Lower leg skin (tissue), 3 donors: ENCODE measurements at regions not wholly inside any gene's neighbourhood (a gene's known extent, or its start where the extent isn't known, plus 50 kb on each side); places are given as distances from the start of the nearest gene placed in this dataset.

Experiments used
- POLR2A ChIP-seq, 2 donors: fragments of 450-650 bp; IDR thresholded peaks; one replicate each; pipeline ENCODE4 v1.6.1; 2016 to 2017; ENCODE audit warnings: antibody characterized with exemption in 2 of 2, mild to moderate bottlenecking in 1 of 2, moderate library complexity in 1 of 2
- TF ChIP-seq, protein P1 (sequence below), 3 donors: fragments of 450-650 bp; IDR thresholded peaks; one replicate each; pipeline ENCODE4 v1.5.1; 2016; ENCODE audit warnings: antibody characterized with exemption in 3 of 3, mild to moderate bottlenecking in 3 of 3, moderate library complexity in 2 of 3

DNA sequence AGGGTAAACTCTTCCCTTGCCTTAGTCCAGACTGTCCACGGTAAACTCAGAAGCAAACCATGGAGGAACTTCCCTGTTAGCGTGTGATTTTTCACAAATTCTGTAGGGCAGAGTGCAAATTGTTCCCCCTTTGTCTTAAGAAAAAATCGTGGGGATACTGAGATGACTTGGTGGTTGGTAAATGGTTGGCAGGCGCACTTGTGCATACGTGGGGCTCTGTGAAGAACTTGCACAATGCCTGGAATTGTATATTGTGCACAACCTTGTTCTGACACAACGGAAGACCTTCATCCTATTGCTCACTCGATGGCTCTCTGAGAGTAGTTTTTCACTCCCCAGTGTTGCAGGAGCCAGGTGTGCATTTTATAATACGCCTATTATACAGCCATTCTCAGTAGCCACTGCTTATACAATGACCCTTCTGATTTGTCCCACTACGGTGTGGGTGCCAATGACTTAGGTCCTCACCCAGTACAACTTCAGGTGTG, 150.0 kb downstream of the SPRY1 start:
- TF ChIP-seq, protein P1, sequence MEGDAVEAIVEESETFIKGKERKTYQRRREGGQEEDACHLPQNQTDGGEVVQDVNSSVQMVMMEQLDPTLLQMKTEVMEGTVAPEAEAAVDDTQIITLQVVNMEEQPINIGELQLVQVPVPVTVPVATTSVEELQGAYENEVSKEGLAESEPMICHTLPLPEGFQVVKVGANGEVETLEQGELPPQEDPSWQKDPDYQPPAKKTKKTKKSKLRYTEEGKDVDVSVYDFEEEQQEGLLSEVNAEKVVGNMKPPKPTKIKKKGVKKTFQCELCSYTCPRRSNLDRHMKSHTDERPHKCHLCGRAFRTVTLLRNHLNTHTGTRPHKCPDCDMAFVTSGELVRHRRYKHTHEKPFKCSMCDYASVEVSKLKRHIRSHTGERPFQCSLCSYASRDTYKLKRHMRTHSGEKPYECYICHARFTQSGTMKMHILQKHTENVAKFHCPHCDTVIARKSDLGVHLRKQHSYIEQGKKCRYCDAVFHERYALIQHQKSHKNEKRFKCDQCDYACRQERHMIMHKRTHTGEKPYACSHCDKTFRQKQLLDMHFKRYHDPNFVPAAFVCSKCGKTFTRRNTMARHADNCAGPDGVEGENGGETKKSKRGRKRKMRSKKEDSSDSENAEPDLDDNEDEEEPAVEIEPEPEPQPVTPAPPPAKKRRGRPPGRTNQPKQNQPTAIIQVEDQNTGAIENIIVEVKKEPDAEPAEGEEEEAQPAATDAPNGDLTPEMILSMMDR (IDR thresholded peaks at IDR 0.05) = no peak
- no peak for TF ChIP-seq POLR2A (IDR thresholded peaks at IDR 0.05)
